ENCODE measurements at regions not wholly inside any gene's neighbourhood (a gene's known extent, or its start where the extent isn't known, plus 50 kb on each side); places are given as distances from the start of the nearest gene placed in this dataset.
A peak's percentile ranks its signal among the peaks of the same experiment; 100 is the strongest.

DNA sequence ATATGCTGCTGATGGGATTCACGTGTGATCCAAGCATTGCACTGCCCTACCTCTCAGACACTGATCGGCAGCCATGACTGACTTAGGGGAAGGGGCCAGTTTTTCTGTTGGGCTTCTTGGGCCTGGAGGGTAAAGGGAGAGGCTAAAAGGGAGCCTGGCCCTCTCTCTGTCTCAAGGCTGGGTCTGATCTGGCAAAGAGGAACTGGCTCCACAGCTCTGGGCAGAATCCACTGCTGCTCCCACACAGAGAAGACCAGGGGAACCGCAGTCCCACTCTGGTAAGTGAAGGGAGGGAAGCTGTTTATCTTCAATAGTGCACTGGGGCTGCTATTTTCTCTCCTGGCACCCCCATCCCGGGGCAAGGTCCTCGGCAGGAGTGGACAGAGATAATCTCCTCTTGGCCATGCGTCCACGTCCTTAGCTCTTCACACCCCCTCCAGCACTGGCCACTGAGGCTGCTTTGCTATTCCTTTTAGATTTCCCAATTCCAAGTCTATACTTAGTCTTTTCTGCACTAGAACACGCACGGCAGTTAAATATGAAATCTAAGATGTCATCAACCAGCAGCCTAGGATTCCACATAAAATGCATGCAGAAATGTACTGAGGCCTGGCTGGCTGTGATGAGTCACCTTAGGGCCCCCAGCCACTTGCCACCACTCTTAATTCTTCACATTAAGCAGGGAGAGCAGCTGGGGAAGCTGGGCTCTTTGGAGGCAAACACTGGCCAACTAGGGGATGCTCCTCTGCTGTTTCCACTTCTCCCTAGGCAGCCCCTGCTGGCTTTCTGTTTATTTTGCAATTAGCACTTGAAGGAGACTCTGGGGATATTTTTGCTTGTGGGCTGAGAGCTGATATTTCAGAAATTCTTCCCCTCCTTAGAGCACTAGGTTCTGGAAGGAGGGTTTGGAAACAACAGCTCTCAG is 87.8 kb upstream of the ARMC2 start:
- Mint-ChIP-seq H3K4me1 (peaks cover 6 to 7% of the 10 kb centered on the region in 2 donors), H3K4me3 (no peak overlapping the region), H3K27me3 (ENCODE audit: low read depth in 3 of 3) (peaks cover 1 to 3% (median 2%) of the 10 kb centered on the region in 3 donors), H3K9me3 (no peaks in the 10 kb centered on the region), H3K27ac (no peak overlapping the region), H3K36me3 (no peaks in the 10 kb centered on the region)
- DNase-seq: no peak

DNA sequence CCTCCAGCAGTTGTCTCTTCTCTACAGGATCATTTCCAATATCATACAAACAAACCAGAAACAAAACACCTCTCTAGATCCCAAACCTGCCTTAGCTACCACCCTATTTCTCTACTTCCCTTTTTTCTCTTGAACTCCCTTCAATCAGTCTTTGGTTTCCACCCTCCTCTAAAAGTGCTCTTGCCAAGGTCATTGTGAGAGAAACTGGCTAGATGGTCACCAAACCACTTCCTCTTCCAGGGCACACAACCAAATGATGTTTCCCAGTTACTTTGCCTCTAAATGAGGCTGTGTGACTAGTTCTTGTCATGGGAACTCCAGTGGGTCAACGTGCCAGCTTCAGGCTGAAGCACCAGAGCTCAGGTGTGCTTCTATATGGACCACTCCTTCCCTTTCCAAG is 85.8 kb upstream of the ARMC2 start:
- H3K9me3 Mint-ChIP-seq: no peaks in the 10 kb centered on the region
- H3K27me3 Mint-ChIP-seq (ENCODE audit: low read depth in 3 of 3): peaks cover 0 to 3% (median 2%) of the 10 kb centered on the region in 3 donors
- H3K36me3 Mint-ChIP-seq: peaks cover 0 to 5% (median 0%) of the 10 kb centered on the region in 3 donors
- no peak overlapping the region for H3K4me3 Mint-ChIP-seq
- H3K4me1 Mint-ChIP-seq: peaks cover 6 to 9% of the 10 kb centered on the region in 2 donors
- H3K27ac Mint-ChIP-seq: no peak overlapping the region
- no peak for DNase-seq

DNA sequence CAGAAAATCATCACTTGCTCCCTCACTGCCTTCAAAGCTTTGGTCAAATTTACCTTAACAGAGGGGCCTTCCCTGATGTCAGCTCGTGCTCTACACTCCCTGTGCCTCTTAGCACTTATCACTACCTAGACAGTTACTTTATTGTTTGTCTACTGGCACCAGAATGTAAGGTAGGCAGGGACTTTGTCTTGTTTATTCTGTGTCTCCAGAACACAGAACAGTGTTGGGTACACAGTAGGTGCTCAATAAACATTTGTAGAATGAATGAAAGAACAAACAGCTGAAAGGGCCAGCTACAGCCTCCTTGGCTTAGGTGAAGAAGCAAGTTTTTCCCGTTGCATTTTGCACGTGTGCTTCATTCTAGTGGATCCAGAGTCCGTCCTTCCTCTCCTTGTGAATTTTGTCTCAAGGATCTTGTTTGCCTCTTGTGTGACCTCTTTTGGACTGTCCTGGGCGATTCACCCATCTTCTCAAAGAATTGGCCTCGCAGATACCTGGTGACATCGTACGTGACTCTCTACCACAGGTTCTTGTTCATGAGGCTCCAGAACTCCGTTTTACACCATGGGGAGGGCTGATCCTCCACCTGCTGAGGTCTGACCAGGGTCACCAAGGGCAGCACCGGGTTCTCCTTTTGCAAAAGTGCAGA is 84.2 kb upstream of the ARMC2 start:
- DNase-seq: no peak
- Mint-ChIP-seq H3K36me3 (peaks cover 0 to 5% (median 0%) of the 10 kb centered on the region in 3 donors), H3K27ac (no peak overlapping the region)

DNA sequence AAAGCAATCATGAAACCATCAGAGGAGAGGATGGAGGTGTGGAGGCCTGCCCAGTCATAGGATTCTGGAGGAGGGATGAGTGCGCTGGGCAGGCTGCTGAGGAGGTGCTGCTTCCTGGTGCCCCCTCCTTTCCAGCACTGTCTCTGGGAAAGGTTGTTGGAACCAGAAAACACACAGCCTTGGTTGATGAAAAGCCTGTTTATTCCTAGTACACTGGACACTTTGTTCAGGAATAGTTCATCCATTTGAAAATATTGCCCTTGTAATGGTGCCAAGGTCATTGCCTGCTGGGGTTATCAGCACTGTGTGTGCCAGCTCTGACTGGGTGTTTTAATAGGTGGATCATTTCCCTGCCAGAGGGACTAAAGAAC is 83.7 kb upstream of the ARMC2 start:
- Mint-ChIP-seq H3K4me3 (no peak overlapping the region), H3K27me3 (ENCODE audit: low read depth in 3 of 3) (peaks cover 1 to 2% (median 2%) of the 10 kb centered on the region in 3 donors), H3K9me3 (no peaks in the 10 kb centered on the region), H3K4me1 (peaks cover 13 to 20% of the 10 kb centered on the region in 2 donors), H3K27ac (no peak overlapping the region), H3K36me3 (peaks cover 0 to 5% (median 0%) of the 10 kb centered on the region in 3 donors)
- no peak for DNase-seq

More for the DNA sequence above, 84.2 kb upstream of the ARMC2 start:
- H3K4me3 Mint-ChIP-seq: no peak overlapping the region
- peaks cover 13 to 20% of the 10 kb centered on the region in 2 donors for H3K4me1 Mint-ChIP-seq
- H3K27me3 Mint-ChIP-seq (ENCODE audit: low read depth in 3 of 3): peaks cover 2 to 3% (median 2%) of the 10 kb centered on the region in 3 donors
- no peaks in the 10 kb centered on the region for H3K9me3 Mint-ChIP-seq

DNA sequence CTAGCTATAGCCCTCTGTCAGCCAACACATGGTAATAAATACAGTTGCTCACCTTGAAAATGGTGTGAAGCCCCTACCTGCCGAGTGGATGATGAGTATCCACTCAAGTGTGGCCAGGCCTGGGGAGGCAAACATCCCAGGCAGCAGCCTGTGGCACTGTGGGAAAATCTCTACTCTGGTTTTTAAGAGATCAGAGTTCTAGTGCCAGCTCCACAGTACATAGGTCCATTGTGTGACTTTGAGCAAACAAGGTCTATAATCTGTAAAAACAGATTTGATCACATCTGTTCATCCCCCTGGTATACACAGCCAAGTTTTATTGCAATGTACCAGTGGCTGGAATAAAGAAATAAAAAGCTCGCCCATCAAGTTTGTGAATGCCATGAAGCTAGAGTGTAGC is 82.7 kb upstream of the ARMC2 start:
- H3K4me1 Mint-ChIP-seq: peaks cover 13 to 20% of the 10 kb centered on the region in 2 donors
- DNase-seq: no peak
- H3K9me3 Mint-ChIP-seq: peaks cover 0 to 2% (median 0%) of the 10 kb centered on the region in 6 donors
- H3K27ac Mint-ChIP-seq: no peak overlapping the region
- H3K36me3 Mint-ChIP-seq: peaks cover 0 to 9% (median 0%) of the 10 kb centered on the region in 3 donors
- H3K4me3 Mint-ChIP-seq: no peak overlapping the region
- peaks cover 0 to 2% (median 0%) of the 10 kb centered on the region in 3 donors for H3K27me3 Mint-ChIP-seq (ENCODE audit: low read depth in 3 of 3)

DNA sequence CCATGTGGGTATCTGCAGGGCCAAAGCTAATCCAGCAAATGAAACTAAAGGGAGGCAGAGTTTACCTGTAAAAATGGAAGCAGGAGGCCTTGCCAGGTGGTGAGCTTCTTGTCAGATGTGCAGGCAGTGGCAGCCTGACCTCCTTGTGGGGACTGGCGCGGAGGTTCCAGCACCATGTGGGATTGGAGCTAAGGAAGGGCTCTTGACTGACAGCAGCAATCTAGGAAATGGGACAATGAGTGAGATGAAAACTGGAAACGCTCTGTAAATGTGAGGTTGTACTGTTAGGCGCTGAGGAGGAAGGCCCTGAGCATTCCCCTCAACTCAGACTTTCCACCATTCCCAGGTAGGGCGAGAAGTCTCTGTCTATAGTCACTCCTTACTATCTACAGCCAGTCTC is 81.8 kb upstream of the ARMC2 start:
- Mint-ChIP-seq H3K36me3 (peaks cover 0 to 10% (median 0%) of the 10 kb centered on the region in 3 donors), H3K4me3 (no peak overlapping the region), H3K27ac (no peak overlapping the region), H3K9me3 (peaks cover 0 to 2% (median 0%) of the 10 kb centered on the region in 6 donors), H3K4me1 (peaks cover 13 to 20% of the 10 kb centered on the region in 2 donors), H3K27me3 (ENCODE audit: low read depth in 3 of 3) (peaks cover 0 to 2% (median 0%) of the 10 kb centered on the region in 3 donors)
- DNase-seq: no peak

DNA sequence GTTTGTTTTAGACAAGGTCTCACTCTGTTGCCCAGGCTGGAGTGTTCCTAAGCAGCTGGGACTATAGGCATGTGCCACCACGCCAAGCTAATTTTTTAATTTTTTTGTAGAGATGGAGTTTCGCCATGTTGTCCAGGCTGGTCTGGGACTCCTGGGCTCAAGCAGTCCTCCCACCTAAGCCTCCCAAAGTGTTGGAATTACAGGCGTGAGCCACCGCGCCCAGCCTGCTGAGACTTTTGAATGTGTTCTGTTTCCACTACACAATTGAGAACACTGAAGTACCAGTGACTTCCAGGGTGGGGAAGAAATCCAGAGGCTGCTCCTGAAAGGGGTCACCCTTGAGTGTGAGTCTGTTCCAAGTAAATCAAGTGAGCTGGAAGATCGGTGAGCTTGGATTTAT is 81.3 kb upstream of the ARMC2 start:
- Mint-ChIP-seq H3K4me1 (peaks cover 13 to 20% of the 10 kb centered on the region in 2 donors), H3K27me3 (ENCODE audit: low read depth in 3 of 3) (peaks cover 0 to 2% (median 0%) of the 10 kb centered on the region in 3 donors), H3K36me3 (peaks cover 0 to 10% (median 0%) of the 10 kb centered on the region in 3 donors), H3K9me3 (peaks cover 0 to 2% (median 0%) of the 10 kb centered on the region in 6 donors), H3K4me3 (no peak overlapping the region), H3K27ac (no peak overlapping the region)
- DNase-seq: no peak

DNA sequence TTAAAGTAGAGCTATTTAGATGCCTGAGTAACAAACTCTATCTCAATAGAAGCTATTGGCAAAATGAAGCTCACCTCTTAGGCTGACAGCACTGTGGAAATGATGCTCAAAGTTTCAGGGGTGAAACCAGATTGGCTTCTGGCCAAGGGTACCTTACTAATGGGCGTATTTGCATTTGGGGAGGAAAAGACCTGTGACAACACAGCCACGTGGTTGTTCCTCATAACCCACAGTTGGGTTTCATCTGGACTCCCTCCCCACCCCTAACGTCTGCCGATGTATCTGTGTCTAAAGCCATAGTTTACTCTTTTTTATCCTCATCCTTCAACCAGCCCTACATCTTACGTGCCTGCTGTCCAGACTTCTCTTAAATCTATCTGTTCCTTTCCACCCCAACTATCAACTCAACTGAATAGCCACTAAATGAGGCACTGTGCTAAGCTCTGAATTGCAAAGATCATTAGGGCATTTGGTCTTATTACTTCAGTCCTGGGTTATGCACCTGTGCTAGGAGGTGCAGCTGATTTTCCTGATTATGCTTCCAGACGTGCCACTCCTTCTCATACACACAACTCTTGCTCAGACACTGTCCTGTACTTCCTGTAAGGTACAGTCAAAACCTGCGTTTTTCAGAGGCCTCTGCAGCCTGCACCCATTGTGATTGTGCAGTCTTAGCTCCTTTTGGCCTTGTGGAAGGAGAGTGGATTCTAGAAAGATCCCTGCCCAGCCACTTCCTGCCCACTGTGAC is 80.6 kb upstream of the ARMC2 start:
- no peak for DNase-seq
- H3K4me3 Mint-ChIP-seq: no peak overlapping the region
- H3K27me3 Mint-ChIP-seq (ENCODE audit: low read depth in 3 of 3): peaks cover 0 to 2% (median 0%) of the 10 kb centered on the region in 3 donors
- peaks cover 10 to 14% of the 10 kb centered on the region in 2 donors for H3K4me1 Mint-ChIP-seq
- H3K9me3 Mint-ChIP-seq: peaks cover 0 to 2% (median 0%) of the 10 kb centered on the region in 6 donors
- H3K36me3 Mint-ChIP-seq: peaks cover 0 to 10% (median 0%) of the 10 kb centered on the region in 3 donors
- H3K27ac Mint-ChIP-seq: peak overlapping the region in 3 of 6 donors; percentile 4 to 46 (median 44)

DNA sequence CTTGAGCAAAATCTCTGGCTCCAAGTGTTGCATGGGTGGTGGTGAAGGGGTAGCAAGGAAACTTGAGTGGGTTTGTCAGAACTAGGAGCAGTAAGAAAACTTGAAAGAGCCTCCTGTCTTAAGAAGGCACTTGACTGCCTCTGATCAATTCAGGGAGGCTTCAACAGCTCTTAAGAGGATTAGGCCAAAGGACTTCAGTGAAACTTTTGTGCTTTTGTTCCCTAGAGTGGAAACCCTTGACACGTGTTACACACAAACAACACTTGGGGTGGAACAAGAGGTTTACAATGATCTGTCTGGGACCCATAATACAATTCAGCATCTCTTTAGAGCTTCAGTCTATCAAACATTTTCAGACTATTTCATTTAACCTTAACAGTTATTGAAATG is 80.1 kb upstream of the ARMC2 start:
- H3K27me3 Mint-ChIP-seq (ENCODE audit: low read depth in 3 of 3): peaks cover 0 to 2% (median 0%) of the 10 kb centered on the region in 3 donors
- H3K4me3 Mint-ChIP-seq: no peak overlapping the region
- peak overlapping the region in 2 of 6 donors; percentile 44 to 46 for H3K27ac Mint-ChIP-seq
- peaks cover 8 to 13% of the 10 kb centered on the region in 2 donors for H3K4me1 Mint-ChIP-seq
- no peak for DNase-seq
- peaks cover 0 to 10% (median 0%) of the 10 kb centered on the region in 3 donors for H3K36me3 Mint-ChIP-seq
- peaks cover 0 to 2% (median 0%) of the 10 kb centered on the region in 6 donors for H3K9me3 Mint-ChIP-seq

DNA sequence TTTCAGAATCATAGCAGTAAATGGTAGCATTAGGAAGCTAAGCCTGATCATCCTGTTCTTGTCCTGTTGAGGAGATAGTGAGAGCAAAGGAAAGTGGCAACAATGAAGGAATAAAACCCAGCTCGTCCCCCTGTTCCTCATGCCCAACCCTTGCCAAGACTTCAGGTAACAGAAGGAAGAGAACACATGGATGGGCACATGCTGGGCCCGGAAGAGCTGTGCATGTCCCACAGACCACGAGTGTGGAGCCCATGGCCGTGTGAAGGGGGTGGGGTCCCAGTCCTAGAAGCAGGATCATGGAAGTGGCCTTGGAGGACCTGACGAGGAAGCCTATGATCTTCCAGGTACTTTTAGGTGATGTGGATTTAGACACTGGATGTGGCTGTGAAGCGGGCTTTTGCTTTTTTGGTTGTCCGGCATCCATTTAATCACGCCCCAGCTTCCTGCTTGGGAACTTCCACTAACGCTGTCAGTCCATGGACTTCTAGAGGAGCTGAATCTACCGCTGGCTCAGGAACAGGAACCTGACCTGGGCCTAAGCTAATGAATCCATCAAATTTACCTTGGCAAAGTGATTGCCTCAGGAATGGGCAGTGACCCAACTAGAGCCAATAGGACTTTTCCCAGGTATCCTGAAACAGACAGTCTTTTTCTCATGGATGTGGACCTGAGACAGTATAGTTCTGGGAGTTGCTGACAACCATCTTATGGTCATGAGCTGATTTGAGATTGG is 79.3 kb upstream of the ARMC2 start:
- H3K9me3 Mint-ChIP-seq: peaks cover 0 to 2% (median 0%) of the 10 kb centered on the region in 6 donors
- H3K27me3 Mint-ChIP-seq (ENCODE audit: low read depth in 3 of 3): peaks cover 0 to 2% (median 0%) of the 10 kb centered on the region in 3 donors
- H3K4me1 Mint-ChIP-seq: peaks cover 8 to 13% of the 10 kb centered on the region in 2 donors
- no peak overlapping the region for H3K27ac Mint-ChIP-seq
- H3K4me3 Mint-ChIP-seq: no peak overlapping the region
- DNase-seq: no peak
- H3K36me3 Mint-ChIP-seq: peaks cover 0 to 10% (median 0%) of the 10 kb centered on the region in 3 donors

DNA sequence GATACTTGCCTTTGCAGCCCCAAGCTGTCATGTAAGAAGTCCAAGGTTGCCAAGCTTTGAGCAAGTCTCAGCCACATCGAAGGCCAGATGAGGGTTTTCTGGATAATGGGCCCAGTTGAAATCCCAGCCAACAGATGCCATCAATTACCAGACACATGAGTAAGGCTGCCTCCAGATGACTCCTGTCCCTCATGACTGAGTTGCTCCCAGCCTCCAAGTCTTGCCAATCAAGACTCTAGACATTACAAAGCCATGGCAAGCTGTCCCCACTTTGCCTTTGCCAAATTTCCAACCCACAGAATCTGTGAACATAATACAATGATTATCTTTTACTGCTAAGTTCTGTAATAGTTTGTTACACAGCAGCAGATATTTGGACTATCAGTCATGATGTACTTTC is 76.8 kb upstream of the ARMC2 start:
- no peak overlapping the region for H3K27ac Mint-ChIP-seq
- H3K4me3 Mint-ChIP-seq: no peak overlapping the region
- H3K9me3 Mint-ChIP-seq: peaks cover 0 to 2% (median 0%) of the 10 kb centered on the region in 6 donors
- DNase-seq: no peak
- peaks cover 0 to 4% (median 0%) of the 10 kb centered on the region in 3 donors for H3K36me3 Mint-ChIP-seq
- peaks cover 8 to 13% of the 10 kb centered on the region in 2 donors for H3K4me1 Mint-ChIP-seq
- H3K27me3 Mint-ChIP-seq (ENCODE audit: low read depth in 3 of 3): peaks cover 0 to 6% (median 0%) of the 10 kb centered on the region in 3 donors

DNA sequence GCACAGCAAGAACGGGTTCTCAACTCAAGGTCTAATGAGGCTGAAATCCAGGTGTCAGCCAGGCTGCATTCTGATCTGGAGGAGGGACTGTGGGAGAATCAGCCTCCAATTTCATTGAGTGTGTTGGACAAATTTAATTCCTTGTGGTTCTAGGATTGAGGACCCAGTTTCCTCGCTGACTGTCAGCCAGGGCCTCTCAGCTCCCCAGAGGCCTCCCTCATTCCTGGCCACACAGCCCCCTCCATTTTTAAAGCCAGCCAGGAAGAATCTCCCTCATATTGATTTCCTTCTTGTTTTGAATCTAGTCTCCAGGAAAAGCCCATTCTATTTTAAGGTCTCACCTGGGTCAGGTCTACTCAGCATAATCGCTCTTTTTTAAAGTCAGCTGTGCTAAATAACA is 73.7 kb upstream of the ARMC2 start:
- no peak overlapping the region for H3K4me3 Mint-ChIP-seq
- H3K27me3 Mint-ChIP-seq (ENCODE audit: low read depth in 3 of 3): peaks cover 0 to 5% (median 1%) of the 10 kb centered on the region in 3 donors
- no peak overlapping the region for H3K27ac Mint-ChIP-seq
- H3K36me3 Mint-ChIP-seq: peaks cover 0 to 4% (median 0%) of the 10 kb centered on the region in 3 donors
- H3K9me3 Mint-ChIP-seq: peaks cover 0 to 2% (median 0%) of the 10 kb centered on the region in 6 donors
- peaks cover 0 to 1% of the 10 kb centered on the region in 2 donors for H3K4me1 Mint-ChIP-seq
- DNase-seq: no peak

DNA sequence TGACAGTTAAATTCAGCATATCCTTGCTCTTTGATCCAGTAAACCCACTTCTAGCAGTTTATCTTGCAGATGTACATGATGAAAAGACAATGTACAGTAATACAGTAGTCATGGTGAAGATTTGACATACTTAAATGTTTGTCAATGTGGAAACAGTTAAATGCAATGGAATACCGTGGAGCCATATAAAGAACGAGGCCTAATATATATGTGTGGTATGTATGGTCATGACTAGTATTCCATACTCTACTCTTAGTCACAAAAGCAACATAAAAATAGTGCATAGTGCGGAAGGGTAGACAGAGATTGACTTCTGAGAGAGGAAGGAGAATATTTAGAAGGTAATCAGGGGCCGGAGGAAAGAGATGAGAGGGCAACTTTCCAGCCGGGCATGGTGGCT is 70.7 kb upstream of the ARMC2 start:
- Mint-ChIP-seq H3K36me3 (no peaks in the 10 kb centered on the region), H3K27me3 (ENCODE audit: low read depth in 3 of 3) (peaks cover 1 to 12% (median 3%) of the 10 kb centered on the region in 3 donors), H3K4me3 (no peak overlapping the region), H3K4me1 (peaks cover 9 to 10% of the 10 kb centered on the region in 2 donors), H3K9me3 (no peaks in the 10 kb centered on the region), H3K27ac (no peak overlapping the region)
- no peak for DNase-seq

Data from immature natural killer cell (primary cell).